NB4 (cell line): ENCODE measurements at regions not wholly inside any gene's neighbourhood (a gene's known extent, or its start where the extent isn't known, plus 50 kb on each side); places are given as distances from the start of the nearest gene placed in this dataset.

Experiments used
- MYC ChIP-seq: IDR thresholded peaks from 2 replicates; pipeline ENCODE4 v1.6.1; 2011; ENCODE audit warnings: low read depth, low read length
- POLR2A ChIP-seq: IDR thresholded peaks from 2 replicates; pipeline ENCODE4 v1.6.1; 2011; ENCODE audit warnings: mild to moderate bottlenecking; ENCODE audit not compliant: insufficient read length; ENCODE audit errors: extremely low read depth
- TF ChIP-seq, protein P1 (sequence below): IDR thresholded peaks from 2 replicates; pipeline ENCODE4 v1.6.1; 2011; ENCODE audit warnings: low read depth, low read length
- TF ChIP-seq, protein P2 (sequence below): IDR thresholded peaks from one replicate; pipeline ENCODE4 v1.5.1; 2012; ENCODE audit warnings: low read depth, low read length

GRCh38 chr3:64891021-64891420, 203.2 kb upstream of the ADAMTS9 start:
- TF ChIP-seq, protein P1, sequence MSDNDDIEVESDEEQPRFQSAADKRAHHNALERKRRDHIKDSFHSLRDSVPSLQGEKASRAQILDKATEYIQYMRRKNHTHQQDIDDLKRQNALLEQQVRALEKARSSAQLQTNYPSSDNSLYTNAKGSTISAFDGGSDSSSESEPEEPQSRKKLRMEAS: no peak
- TF ChIP-seq, protein P2, sequence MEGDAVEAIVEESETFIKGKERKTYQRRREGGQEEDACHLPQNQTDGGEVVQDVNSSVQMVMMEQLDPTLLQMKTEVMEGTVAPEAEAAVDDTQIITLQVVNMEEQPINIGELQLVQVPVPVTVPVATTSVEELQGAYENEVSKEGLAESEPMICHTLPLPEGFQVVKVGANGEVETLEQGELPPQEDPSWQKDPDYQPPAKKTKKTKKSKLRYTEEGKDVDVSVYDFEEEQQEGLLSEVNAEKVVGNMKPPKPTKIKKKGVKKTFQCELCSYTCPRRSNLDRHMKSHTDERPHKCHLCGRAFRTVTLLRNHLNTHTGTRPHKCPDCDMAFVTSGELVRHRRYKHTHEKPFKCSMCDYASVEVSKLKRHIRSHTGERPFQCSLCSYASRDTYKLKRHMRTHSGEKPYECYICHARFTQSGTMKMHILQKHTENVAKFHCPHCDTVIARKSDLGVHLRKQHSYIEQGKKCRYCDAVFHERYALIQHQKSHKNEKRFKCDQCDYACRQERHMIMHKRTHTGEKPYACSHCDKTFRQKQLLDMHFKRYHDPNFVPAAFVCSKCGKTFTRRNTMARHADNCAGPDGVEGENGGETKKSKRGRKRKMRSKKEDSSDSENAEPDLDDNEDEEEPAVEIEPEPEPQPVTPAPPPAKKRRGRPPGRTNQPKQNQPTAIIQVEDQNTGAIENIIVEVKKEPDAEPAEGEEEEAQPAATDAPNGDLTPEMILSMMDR: no peak
- TF ChIP-seq POLR2A: no peak
- no peak for TF ChIP-seq MYC
